Renal cortex interstitium (tissue), 11 donors: ENCODE measurements at regions not wholly inside any gene's neighbourhood (a gene's known extent, or its start where the extent isn't known, plus 50 kb on each side); places are given as distances from the start of the nearest gene placed in this dataset.

Experiments used
- DNase-seq, 11 donors: peaks; one replicate each; pipeline ENCODE4 v3.0.0-alpha.2; 2013; ENCODE audit warnings: low read depth in 9 of 11, low spot score in 4 of 11; ENCODE audit errors: extremely low read depth in 1 of 11

- DNase-seq, result no peak
Observed at GRCh38 chr19:30927705-30928104, 421.5 kb downstream of the TSHZ3 start.

GRCh38 chr19:30924670-30925069 is 424.6 kb downstream of the TSHZ3 start:
- DNase-seq, result no peak

GRCh38 chr19:30924069-30924636 is 425.1 kb downstream of the TSHZ3 start:
- DNase-seq, result no peak

GRCh38 chr19:30923621-30924020 is 425.6 kb downstream of the TSHZ3 start:
- no peak for DNase-seq

GRCh38 chr19:30923096-30923495 is 426.1 kb downstream of the TSHZ3 start:
- no peak for DNase-seq

GRCh38 chr19:30920222-30920621 is 429.0 kb downstream of the TSHZ3 start:
- no peak for DNase-seq

- no peak for DNase-seq
Observed at GRCh38 chr19:30919737-30920136, 429.5 kb downstream of the TSHZ3 start.

GRCh38 chr19:30916238-30916637 is 433.0 kb downstream of the TSHZ3 start:
- no peak for DNase-seq

- no peak for DNase-seq
Observed at GRCh38 chr19:30911491-30911890, 437.7 kb downstream of the TSHZ3 start.

GRCh38 chr19:30910485-30911240 is 438.6 kb downstream of the TSHZ3 start:
- DNase-seq, result no peak

- no peak for DNase-seq
Observed at GRCh38 chr19:30909216-30909615, 440.0 kb downstream of the TSHZ3 start.

- no peak for DNase-seq
Observed at GRCh38 chr19:30908262-30908771, 440.9 kb downstream of the TSHZ3 start.

GRCh38 chr19:30906871-30907270 is 442.4 kb downstream of the TSHZ3 start:
- DNase-seq, result no peak

GRCh38 chr19:30900051-30900450 is 449.2 kb downstream of the TSHZ3 start:
- no peak for DNase-seq

GRCh38 chr19:30898353-30899103 is 450.7 kb downstream of the TSHZ3 start:
- no peak for DNase-seq

- no peak for DNase-seq
Observed at GRCh38 chr19:30897553-30897952, 451.7 kb downstream of the TSHZ3 start.

GRCh38 chr19:30897034-30897433 is 452.2 kb downstream of the TSHZ3 start:
- no peak for DNase-seq

GRCh38 chr19:30896554-30896953 is 452.7 kb downstream of the TSHZ3 start:
- peak; percentile 23 to 77 (median 59) for DNase-seq

- no peak for DNase-seq
Observed at GRCh38 chr19:30895946-30896345, 453.3 kb downstream of the TSHZ3 start.

- DNase-seq, result no peak
Observed at GRCh38 chr19:30891051-30891450, 458.2 kb downstream of the TSHZ3 start.
